ENCODE measurements at regions not wholly inside any gene's neighbourhood (a gene's known extent, or its start where the extent isn't known, plus 50 kb on each side); places are given as distances from the start of the nearest gene placed in this dataset.
"Not testable (repeated sequence)": the region's sequence is repeated elsewhere in the genome, so short reads cannot be mapped to it uniquely, and the experiment has no call there.

- no peak overlapping the region for H3K4me3 ChIP-seq (ENCODE audit: low read depth, low read length)
- TF ChIP-seq, protein P1, sequence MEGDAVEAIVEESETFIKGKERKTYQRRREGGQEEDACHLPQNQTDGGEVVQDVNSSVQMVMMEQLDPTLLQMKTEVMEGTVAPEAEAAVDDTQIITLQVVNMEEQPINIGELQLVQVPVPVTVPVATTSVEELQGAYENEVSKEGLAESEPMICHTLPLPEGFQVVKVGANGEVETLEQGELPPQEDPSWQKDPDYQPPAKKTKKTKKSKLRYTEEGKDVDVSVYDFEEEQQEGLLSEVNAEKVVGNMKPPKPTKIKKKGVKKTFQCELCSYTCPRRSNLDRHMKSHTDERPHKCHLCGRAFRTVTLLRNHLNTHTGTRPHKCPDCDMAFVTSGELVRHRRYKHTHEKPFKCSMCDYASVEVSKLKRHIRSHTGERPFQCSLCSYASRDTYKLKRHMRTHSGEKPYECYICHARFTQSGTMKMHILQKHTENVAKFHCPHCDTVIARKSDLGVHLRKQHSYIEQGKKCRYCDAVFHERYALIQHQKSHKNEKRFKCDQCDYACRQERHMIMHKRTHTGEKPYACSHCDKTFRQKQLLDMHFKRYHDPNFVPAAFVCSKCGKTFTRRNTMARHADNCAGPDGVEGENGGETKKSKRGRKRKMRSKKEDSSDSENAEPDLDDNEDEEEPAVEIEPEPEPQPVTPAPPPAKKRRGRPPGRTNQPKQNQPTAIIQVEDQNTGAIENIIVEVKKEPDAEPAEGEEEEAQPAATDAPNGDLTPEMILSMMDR (IDR thresholded peaks at IDR 0.05; ENCODE audit: borderline replicate concordance, insufficient read depth, low read depth, low read length), result no peak
Measured at GRCh38 chr12:115870021-115870420, 407.5 kb downstream of the MED13L start.

GRCh38 chr12:115869604-115870003 is 407.9 kb downstream of the MED13L start:
- H3K4me3 ChIP-seq (ENCODE audit: low read depth, low read length), result no peak overlapping the region
- TF ChIP-seq, protein P1 (IDR thresholded peaks at IDR 0.05; ENCODE audit: borderline replicate concordance, insufficient read depth, low read depth, low read length), result no peak

DNA sequence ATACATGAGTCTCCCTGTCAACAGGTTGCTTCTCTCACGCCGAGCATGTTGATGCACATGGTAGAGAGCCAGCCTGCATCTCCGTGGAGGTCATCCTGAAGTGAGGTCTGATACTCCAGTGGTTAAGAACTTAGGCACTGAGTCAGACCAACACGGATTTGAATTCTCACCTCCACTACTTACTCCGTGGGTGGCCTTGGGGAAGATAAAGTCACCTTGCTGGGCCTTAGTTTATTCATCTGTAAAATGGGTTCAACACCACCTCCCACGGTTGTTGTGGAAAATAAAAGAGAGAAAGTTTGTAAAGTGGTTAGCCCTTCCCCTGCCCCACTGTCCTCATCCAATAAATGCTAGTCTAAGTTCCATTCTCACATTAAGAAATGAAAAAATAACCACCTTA is 408.9 kb downstream of the MED13L start:
- TF ChIP-seq, protein P1 (IDR thresholded peaks at IDR 0.05; ENCODE audit: borderline replicate concordance, insufficient read depth, low read depth, low read length), result no peak
- no peak overlapping the region for H3K4me3 ChIP-seq (ENCODE audit: low read depth, low read length)

- TF ChIP-seq, protein P1 (IDR thresholded peaks at IDR 0.05; ENCODE audit: borderline replicate concordance, insufficient read depth, low read depth, low read length), result no peak
- H3K4me3 ChIP-seq (ENCODE audit: low read depth, low read length), result no peak overlapping the region
Measured at GRCh38 chr12:115867854-115868253, 409.6 kb downstream of the MED13L start.

DNA sequence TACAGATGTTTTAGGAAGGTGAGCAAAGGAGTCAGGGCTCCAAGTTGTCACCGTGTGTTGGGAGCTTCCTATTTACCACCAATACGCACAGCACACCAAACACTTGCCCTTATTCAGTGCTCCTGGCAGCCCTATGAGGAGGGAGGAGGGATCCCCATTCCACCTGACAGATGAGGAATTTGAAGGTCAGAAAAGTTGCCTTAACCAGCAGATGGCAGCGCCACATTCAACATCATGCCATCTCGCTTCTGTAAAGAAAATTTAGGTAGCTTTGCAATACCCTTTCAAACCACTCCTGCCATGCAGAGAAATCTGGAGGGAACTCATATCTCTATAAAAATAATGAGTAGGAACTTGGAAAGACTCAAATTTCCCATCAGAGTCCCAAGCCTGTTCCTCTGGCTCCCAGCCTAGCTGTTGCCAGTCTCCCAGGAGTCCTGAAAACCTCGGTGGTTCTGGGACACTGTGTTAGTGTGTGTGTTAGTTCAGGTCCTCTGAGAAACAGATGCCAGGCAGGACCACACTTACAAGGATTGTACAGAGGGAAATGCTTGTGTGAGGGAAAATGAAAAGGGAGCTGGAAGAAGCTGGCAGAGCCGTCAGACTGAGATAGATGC is 410.5 kb downstream of the MED13L start:
- H3K4me3 ChIP-seq (ENCODE audit: low read depth, low read length), result no peak overlapping the region
- TF ChIP-seq, protein P1 (IDR thresholded peaks at IDR 0.05; ENCODE audit: borderline replicate concordance, insufficient read depth, low read depth, low read length), result no peak

GRCh38 chr12:115866281-115866680 is 411.2 kb downstream of the MED13L start:
- not testable (repeated sequence) for H3K4me3 ChIP-seq (ENCODE audit: low read depth, low read length)

GRCh38 chr12:115864396-115864795 is 413.1 kb downstream of the MED13L start:
- TF ChIP-seq, protein P1 (IDR thresholded peaks at IDR 0.05; ENCODE audit: borderline replicate concordance, insufficient read depth, low read depth, low read length), result no peak
- H3K4me3 ChIP-seq (ENCODE audit: low read depth, low read length), result no peak overlapping the region

GRCh38 chr12:115860619-115861018 is 416.9 kb downstream of the MED13L start:
- TF ChIP-seq, protein P1 (IDR thresholded peaks at IDR 0.05; ENCODE audit: borderline replicate concordance, insufficient read depth, low read depth, low read length), result no peak
- H3K4me3 ChIP-seq (ENCODE audit: low read depth, low read length), result no peak overlapping the region

Measured in GM12875 (cell line).